ENCODE measurements at regions not wholly inside any gene's neighbourhood (a gene's known extent, or its start where the extent isn't known, plus 50 kb on each side); places are given as distances from the start of the nearest gene placed in this dataset.

- DNase-seq (ENCODE audit: low read depth) = no peak
Measured at GRCh38 chr14:86613126-86613525, 1083.2 kb downstream of the FLRT2 start.

GRCh38 chr14:86604561-86604960 is 1074.6 kb downstream of the FLRT2 start:
- DNase-seq (ENCODE audit: low read depth) = no peak

GRCh38 chr14:86602263-86602662 is 1072.3 kb downstream of the FLRT2 start:
- no peak for DNase-seq (ENCODE audit: low read depth)

GRCh38 chr14:86601813-86602212 is 1071.9 kb downstream of the FLRT2 start:
- DNase-seq (ENCODE audit: low read depth) = no peak

- no peak for DNase-seq (ENCODE audit: low read depth)
Measured at GRCh38 chr14:86597279-86597678, 1067.3 kb downstream of the FLRT2 start.

GRCh38 chr14:86596024-86596423 is 1066.1 kb downstream of the FLRT2 start:
- no peak for DNase-seq (ENCODE audit: low read depth)

GRCh38 chr14:86575141-86575540 is 1045.2 kb downstream of the FLRT2 start:
- DNase-seq (ENCODE audit: low read depth) = no peak

GRCh38 chr14:86574778-86575129 is 1044.8 kb downstream of the FLRT2 start:
- DNase-seq (ENCODE audit: low read depth) = no peak

GRCh38 chr14:86574051-86574777 is 1044.3 kb downstream of the FLRT2 start:
- DNase-seq (ENCODE audit: low read depth) = peak; percentile 2

GRCh38 chr14:86570371-86570770 is 1040.4 kb downstream of the FLRT2 start:
- no peak for DNase-seq (ENCODE audit: low read depth)

- DNase-seq (ENCODE audit: low read depth) = peak; percentile 46
Measured at GRCh38 chr14:86543521-86543920, 1013.6 kb downstream of the FLRT2 start.

- no peak for DNase-seq (ENCODE audit: low read depth)
Measured at GRCh38 chr14:86541972-86542371, 1012.0 kb downstream of the FLRT2 start.

GRCh38 chr14:86540636-86541247 is 1010.8 kb downstream of the FLRT2 start:
- DNase-seq (ENCODE audit: low read depth) = peak; percentile 67

- DNase-seq (ENCODE audit: low read depth) = no peak
Measured at GRCh38 chr14:86539361-86540070, 1009.6 kb downstream of the FLRT2 start.

GRCh38 chr14:86533834-86534233 is 1003.9 kb downstream of the FLRT2 start:
- DNase-seq (ENCODE audit: low read depth) = no peak

GRCh38 chr14:86532219-86532618 is 1002.3 kb downstream of the FLRT2 start:
- no peak for DNase-seq (ENCODE audit: low read depth)

GRCh38 chr14:86530457-86530856 is 1000.5 kb downstream of the FLRT2 start:
- no peak for DNase-seq (ENCODE audit: low read depth)

GRCh38 chr14:86527312-86527711 is 997.4 kb downstream of the FLRT2 start:
- DNase-seq (ENCODE audit: low read depth) = no peak

- no peak for DNase-seq (ENCODE audit: low read depth)
Measured at GRCh38 chr14:86525673-86526072, 995.7 kb downstream of the FLRT2 start.

- DNase-seq (ENCODE audit: low read depth) = peak; percentile 2
Measured at GRCh38 chr14:86521843-86522242, 991.9 kb downstream of the FLRT2 start.

- DNase-seq (ENCODE audit: low read depth) = no peak
Measured at GRCh38 chr14:86521031-86521730, 991.2 kb downstream of the FLRT2 start.

GRCh38 chr14:86518298-86518697 is 988.4 kb downstream of the FLRT2 start:
- DNase-seq (ENCODE audit: low read depth) = no peak

GRCh38 chr14:86515195-86515594 is 985.3 kb downstream of the FLRT2 start:
- DNase-seq (ENCODE audit: low read depth) = no peak

Measured in fibroblast of gingiva (primary cell).